GM23338 (cell line): ENCODE measurements at regions not wholly inside any gene's neighbourhood (a gene's known extent, or its start where the extent isn't known, plus 50 kb on each side); places are given as distances from the start of the nearest gene placed in this dataset.

Experiments used
- ATAC-seq: fragments of 200-7000 bp; cut with Tn5 transposase; 3 replicates; pipeline ENCODE4 v1.9.1; 2020
- DNase-seq: peaks from one replicate; pipeline ENCODE4 v3.0.0-alpha.2; 2015; ENCODE audit warnings: low spot score
- H2AFZ ChIP-seq: fragments of 200-600 bp; sonication (generic); 2 replicates; pipeline ENCODE4 v1.8.0; 2016; ENCODE audit warnings: antibody characterized with exemption, mild to moderate bottlenecking, moderate library complexity
- H3F3A ChIP-seq: fragments of 200-600 bp; sonication (generic); replicated peaks from 2 replicates; pipeline ENCODE4 v1.8.0; 2017; ENCODE audit warnings: antibody characterized with exemption, mixed run types, low read depth
- H3K27ac ChIP-seq: fragments of 200-600 bp; sonication (generic); 2 replicates; pipeline ENCODE4 v1.6.1; 2016; ENCODE audit warnings: low read depth
- H3K27me3 ChIP-seq: fragments of 200-600 bp; sonication (generic); 2 replicates; pipeline ENCODE4 v1.8.0; 2016; ENCODE audit warnings: mild to moderate bottlenecking, mixed run types, moderate library complexity; ENCODE audit not compliant: insufficient read depth
- H3K36me3 ChIP-seq: fragments of 200-600 bp; sonication (generic); 2 replicates; pipeline ENCODE4 v1.8.0; 2016; ENCODE audit warnings: mild to moderate bottlenecking; ENCODE audit not compliant: insufficient read depth
- H3K4me1 ChIP-seq: fragments of 200-600 bp; sonication (generic); 2 replicates; pipeline ENCODE4 v1.8.0; 2016; ENCODE audit warnings: mild to moderate bottlenecking, moderate library complexity; ENCODE audit not compliant: insufficient read depth
- H3K4me2 ChIP-seq: fragments of 200-600 bp; sonication (generic); 2 replicates; pipeline ENCODE4 v1.7.1; 2017; ENCODE audit warnings: mixed run types
- H3K4me3 ChIP-seq: fragments of 200-600 bp; sonication (generic); 2 replicates; pipeline ENCODE4 v1.6.1; 2016; ENCODE audit warnings: mixed run types
- H3K79me2 ChIP-seq: fragments of 200-600 bp; sonication (generic); replicated peaks from 2 replicates; pipeline ENCODE4 v1.8.0; 2017; ENCODE audit warnings: mild to moderate bottlenecking; ENCODE audit not compliant: insufficient read depth
- H3K9me2 ChIP-seq: fragments of 200-600 bp; sonication (generic); 2 replicates; pipeline ENCODE4 v1.8.0; 2017; ENCODE audit not compliant: insufficient read depth
- H4K20me1 ChIP-seq: fragments of 200-600 bp; sonication (generic); replicated peaks from 2 replicates; pipeline ENCODE4 v1.8.0; 2017; ENCODE audit warnings: mild to moderate bottlenecking; ENCODE audit not compliant: insufficient read depth
- H3K27ac Mint-ChIP-seq: 2 replicates; pipeline ENCODE4 v1.8.0; 2020; ENCODE audit warnings: inconsistent platforms, mild to moderate bottlenecking, moderate library complexity, mixed read lengths
- H3K27me3 Mint-ChIP-seq: 3 replicates; pipeline ENCODE4 v1.8.0; 2022; ENCODE audit warnings: low read depth, mild to moderate bottlenecking, moderate library complexity, mixed read lengths, inconsistent platforms; ENCODE audit not compliant: insufficient read depth, poor library complexity
- H3K36me3 Mint-ChIP-seq: 3 replicates; pipeline ENCODE4 v1.8.0; 2021; ENCODE audit warnings: low read depth, mild to moderate bottlenecking, inconsistent platforms, moderate library complexity, mixed read lengths
- H3K4me1 Mint-ChIP-seq: 3 replicates; pipeline ENCODE4 v1.8.0; 2020; ENCODE audit warnings: mild to moderate bottlenecking, inconsistent platforms, mixed read lengths
- H3K4me3 Mint-ChIP-seq: 3 replicates; pipeline ENCODE4 v1.8.0; 2021; ENCODE audit warnings: moderate library complexity, mild to moderate bottlenecking, inconsistent platforms, mixed read lengths
- H3K9me3 Mint-ChIP-seq: 3 replicates; pipeline ENCODE4 v1.8.0; 2020; ENCODE audit warnings: moderate library complexity, mild to moderate bottlenecking, inconsistent platforms, mixed read lengths
- CREB1 ChIP-seq: fragments of 250-450 bp; sonication (Bioruptor Pico); IDR thresholded peaks from 2 replicates; pipeline ENCODE4 v1.5.0; 2020; ENCODE audit warnings: low read depth, mild to moderate bottlenecking, moderate library complexity
- EZH2 ChIP-seq: fragments of 200-600 bp; sonication (generic); IDR thresholded peaks from one replicate; pipeline ENCODE4 v1.8.0; 2017; ENCODE audit warnings: antibody characterized with exemption, mild to moderate bottlenecking, low read depth; ENCODE audit not compliant: unreplicated experiment
- EZH2phosphoT487 ChIP-seq: fragments of 200-600 bp; sonication (generic); IDR thresholded peaks from one replicate; pipeline ENCODE4 v1.8.1; 2018; ENCODE audit warnings: antibody characterized with exemption; ENCODE audit not compliant: unreplicated experiment
- JUNB ChIP-seq: IDR thresholded peaks from one replicate; pipeline ENCODE4 v1.6.1; 2016; ENCODE audit warnings: antibody characterized with exemption; ENCODE audit not compliant: unreplicated experiment
- NANOG ChIP-seq: IDR thresholded peaks from 2 replicates; pipeline ENCODE4 v1.6.1; 2016; ENCODE audit warnings: antibody characterized with exemption, borderline replicate concordance
- POLR2AphosphoS5 ChIP-seq: IDR thresholded peaks from 2 replicates; pipeline ENCODE4 v1.6.1; 2016; ENCODE audit warnings: antibody characterized with exemption, low read depth
- STAT1 ChIP-seq: IDR thresholded peaks from one replicate; pipeline ENCODE4 v1.6.1; 2016; ENCODE audit warnings: antibody characterized with exemption; ENCODE audit not compliant: unreplicated experiment
- ZNF114 ChIP-seq: fragments of 250-450 bp; sonication (Bioruptor Pico); IDR thresholded peaks from 2 replicates; pipeline ENCODE4 v1.5.0; 2020; ENCODE audit warnings: mild to moderate bottlenecking, moderate library complexity
- ZNF331 ChIP-seq: fragments of 250-450 bp; sonication (Bioruptor Pico); IDR thresholded peaks from 2 replicates; pipeline ENCODE4 v1.5.0; 2020; ENCODE audit warnings: low read depth, mild to moderate bottlenecking, moderate library complexity
- TF ChIP-seq, protein P1 (sequence below): IDR thresholded peaks from 2 replicates; pipeline ENCODE4 v1.6.1; 2016; ENCODE audit warnings: antibody characterized with exemption
- TF ChIP-seq, protein P2 (sequence below): fragments of 250-450 bp; sonication (Bioruptor Pico); IDR thresholded peaks from 2 replicates; pipeline ENCODE4 v1.5.0; 2020; ENCODE audit warnings: mild to moderate bottlenecking, moderate library complexity
- TF ChIP-seq, protein P3 (sequence below), 2 experiments: fragments of 200-600 bp in 1 of 2; sonication (generic) in 1 of 2; conservative IDR thresholded peaks; 2 replicates each; pipeline versions ENCODE4 v1.5.1 to v1.6.1; 2016 to 2017; ENCODE audit warnings: antibody characterized with exemption in 2 of 2, low read depth in 2 of 2, mild to moderate bottlenecking in 2 of 2, moderate library complexity in 1 of 2
- TF ChIP-seq, protein P4 (sequence below): IDR thresholded peaks from one replicate; pipeline ENCODE4 v1.6.1; 2018; ENCODE audit warnings: antibody characterized with exemption; ENCODE audit not compliant: unreplicated experiment

GRCh38 chr22:27204817-27205216, 547.4 kb downstream of the MIAT start:
- Histone ChIP-seq H3K9me2 (peaks cover 7% of the 10 kb centered on the region; the same call in 1 of the 2 replicates), H3K4me3 (no peak overlapping the region), H3K79me2 (no peaks in the 10 kb centered on the region), H2AFZ (no peak overlapping the region), H4K20me1 (no peaks in the 10 kb centered on the region), H3K4me1 (peaks cover 17% of the 10 kb centered on the region), H3K27me3 (no peaks in the 10 kb centered on the region), H3K36me3 (no peaks in the 10 kb centered on the region), H3K27ac (no peak overlapping the region), H3F3A (no peaks in the 10 kb centered on the region), H3K4me2 (no peak overlapping the region)
- DNase-seq (no peak), ATAC-seq (no peak)
- Mint-ChIP-seq H3K4me1 (peaks cover 24% of the 10 kb centered on the region), H3K9me3 (no peaks in the 10 kb centered on the region), H3K27me3 (peaks cover 4% of the 10 kb centered on the region), H3K4me3 (no peak overlapping the region), H3K27ac (no peak overlapping the region), H3K36me3 (no peaks in the 10 kb centered on the region)
- TF ChIP-seq STAT1 (no peak), EZH2phosphoT487 (no peak), ZNF114 (CRISPR knock-in tag) (no peak), POLR2AphosphoS5 (no peak), EZH2 (no peak), JUNB (no peak), NANOG (no peak), ZNF331 (no peak), CREB1 (CRISPR knock-in tag) (no peak)
- TF ChIP-seq, protein P1, sequence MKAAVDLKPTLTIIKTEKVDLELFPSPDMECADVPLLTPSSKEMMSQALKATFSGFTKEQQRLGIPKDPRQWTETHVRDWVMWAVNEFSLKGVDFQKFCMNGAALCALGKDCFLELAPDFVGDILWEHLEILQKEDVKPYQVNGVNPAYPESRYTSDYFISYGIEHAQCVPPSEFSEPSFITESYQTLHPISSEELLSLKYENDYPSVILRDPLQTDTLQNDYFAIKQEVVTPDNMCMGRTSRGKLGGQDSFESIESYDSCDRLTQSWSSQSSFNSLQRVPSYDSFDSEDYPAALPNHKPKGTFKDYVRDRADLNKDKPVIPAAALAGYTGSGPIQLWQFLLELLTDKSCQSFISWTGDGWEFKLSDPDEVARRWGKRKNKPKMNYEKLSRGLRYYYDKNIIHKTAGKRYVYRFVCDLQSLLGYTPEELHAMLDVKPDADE = no peak
- TF ChIP-seq, protein P2, sequence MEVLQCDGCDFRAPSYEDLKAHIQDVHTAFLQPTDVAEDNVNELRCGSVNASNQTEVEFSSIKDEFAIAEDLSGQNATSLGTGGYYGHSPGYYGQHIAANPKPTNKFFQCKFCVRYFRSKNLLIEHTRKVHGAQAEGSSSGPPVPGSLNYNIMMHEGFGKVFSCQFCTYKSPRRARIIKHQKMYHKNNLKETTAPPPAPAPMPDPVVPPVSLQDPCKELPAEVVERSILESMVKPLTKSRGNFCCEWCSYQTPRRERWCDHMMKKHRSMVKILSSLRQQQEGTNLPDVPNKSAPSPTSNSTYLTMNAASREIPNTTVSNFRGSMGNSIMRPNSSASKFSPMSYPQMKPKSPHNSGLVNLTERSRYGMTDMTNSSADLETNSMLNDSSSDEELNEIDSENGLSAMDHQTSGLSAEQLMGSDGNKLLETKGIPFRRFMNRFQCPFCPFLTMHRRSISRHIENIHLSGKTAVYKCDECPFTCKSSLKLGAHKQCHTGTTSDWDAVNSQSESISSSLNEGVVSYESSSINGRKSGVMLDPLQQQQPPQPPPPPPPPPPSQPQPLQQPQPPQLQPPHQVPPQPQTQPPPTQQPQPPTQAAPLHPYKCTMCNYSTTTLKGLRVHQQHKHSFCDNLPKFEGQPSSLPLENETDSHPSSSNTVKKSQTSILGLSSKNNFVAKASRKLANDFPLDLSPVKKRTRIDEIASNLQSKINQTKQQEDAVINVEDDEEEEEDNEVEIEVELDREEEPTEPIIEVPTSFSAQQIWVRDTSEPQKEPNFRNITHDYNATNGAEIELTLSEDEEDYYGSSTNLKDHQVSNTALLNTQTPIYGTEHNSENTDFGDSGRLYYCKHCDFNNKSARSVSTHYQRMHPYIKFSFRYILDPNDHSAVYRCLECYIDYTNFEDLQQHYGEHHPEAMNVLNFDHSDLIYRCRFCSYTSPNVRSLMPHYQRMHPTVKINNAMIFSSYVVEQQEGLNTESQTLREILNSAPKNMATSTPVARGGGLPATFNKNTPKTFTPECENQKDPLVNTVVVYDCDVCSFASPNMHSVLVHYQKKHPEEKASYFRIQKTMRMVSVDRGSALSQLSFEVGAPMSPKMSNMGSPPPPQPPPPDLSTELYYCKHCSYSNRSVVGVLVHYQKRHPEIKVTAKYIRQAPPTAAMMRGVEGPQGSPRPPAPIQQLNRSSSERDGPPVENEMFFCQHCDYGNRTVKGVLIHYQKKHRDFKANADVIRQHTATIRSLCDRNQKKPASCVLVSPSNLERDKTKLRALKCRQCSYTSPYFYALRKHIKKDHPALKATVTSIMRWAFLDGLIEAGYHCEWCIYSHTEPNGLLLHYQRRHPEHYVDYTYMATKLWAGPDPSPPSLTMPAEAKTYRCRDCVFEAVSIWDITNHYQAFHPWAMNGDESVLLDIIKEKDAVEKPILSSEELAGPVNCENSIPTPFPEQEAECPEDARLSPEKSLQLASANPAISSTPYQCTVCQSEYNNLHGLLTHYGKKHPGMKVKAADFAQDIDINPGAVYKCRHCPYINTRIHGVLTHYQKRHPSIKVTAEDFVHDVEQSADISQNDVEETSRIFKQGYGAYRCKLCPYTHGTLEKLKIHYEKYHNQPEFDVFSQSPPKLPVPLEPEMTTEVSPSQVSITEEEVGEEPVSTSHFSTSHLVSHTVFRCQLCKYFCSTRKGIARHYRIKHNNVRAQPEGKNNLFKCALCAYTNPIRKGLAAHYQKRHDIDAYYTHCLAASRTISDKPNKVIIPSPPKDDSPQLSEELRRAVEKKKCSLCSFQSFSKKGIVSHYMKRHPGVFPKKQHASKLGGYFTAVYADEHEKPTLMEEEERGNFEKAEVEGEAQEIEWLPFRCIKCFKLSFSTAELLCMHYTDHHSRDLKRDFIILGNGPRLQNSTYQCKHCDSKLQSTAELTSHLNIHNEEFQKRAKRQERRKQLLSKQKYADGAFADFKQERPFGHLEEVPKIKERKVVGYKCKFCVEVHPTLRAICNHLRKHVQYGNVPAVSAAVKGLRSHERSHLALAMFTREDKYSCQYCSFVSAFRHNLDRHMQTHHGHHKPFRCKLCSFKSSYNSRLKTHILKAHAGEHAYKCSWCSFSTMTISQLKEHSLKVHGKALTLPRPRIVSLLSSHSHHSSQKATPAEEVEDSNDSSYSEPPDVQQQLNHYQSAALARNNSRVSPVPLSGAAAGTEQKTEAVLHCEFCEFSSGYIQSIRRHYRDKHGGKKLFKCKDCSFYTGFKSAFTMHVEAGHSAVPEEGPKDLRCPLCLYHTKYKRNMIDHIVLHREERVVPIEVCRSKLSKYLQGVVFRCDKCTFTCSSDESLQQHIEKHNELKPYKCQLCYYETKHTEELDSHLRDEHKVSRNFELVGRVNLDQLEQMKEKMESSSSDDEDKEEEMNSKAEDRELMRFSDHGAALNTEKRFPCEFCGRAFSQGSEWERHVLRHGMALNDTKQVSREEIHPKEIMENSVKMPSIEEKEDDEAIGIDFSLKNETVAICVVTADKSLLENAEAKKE (CRISPR knock-in tag) = no peak
- TF ChIP-seq, protein P3, sequence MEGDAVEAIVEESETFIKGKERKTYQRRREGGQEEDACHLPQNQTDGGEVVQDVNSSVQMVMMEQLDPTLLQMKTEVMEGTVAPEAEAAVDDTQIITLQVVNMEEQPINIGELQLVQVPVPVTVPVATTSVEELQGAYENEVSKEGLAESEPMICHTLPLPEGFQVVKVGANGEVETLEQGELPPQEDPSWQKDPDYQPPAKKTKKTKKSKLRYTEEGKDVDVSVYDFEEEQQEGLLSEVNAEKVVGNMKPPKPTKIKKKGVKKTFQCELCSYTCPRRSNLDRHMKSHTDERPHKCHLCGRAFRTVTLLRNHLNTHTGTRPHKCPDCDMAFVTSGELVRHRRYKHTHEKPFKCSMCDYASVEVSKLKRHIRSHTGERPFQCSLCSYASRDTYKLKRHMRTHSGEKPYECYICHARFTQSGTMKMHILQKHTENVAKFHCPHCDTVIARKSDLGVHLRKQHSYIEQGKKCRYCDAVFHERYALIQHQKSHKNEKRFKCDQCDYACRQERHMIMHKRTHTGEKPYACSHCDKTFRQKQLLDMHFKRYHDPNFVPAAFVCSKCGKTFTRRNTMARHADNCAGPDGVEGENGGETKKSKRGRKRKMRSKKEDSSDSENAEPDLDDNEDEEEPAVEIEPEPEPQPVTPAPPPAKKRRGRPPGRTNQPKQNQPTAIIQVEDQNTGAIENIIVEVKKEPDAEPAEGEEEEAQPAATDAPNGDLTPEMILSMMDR (conservative IDR thresholded peaks at IDR 0.05; ENCODE audit: low read depth in 2 of 2) = no peak
- TF ChIP-seq, protein P4, sequence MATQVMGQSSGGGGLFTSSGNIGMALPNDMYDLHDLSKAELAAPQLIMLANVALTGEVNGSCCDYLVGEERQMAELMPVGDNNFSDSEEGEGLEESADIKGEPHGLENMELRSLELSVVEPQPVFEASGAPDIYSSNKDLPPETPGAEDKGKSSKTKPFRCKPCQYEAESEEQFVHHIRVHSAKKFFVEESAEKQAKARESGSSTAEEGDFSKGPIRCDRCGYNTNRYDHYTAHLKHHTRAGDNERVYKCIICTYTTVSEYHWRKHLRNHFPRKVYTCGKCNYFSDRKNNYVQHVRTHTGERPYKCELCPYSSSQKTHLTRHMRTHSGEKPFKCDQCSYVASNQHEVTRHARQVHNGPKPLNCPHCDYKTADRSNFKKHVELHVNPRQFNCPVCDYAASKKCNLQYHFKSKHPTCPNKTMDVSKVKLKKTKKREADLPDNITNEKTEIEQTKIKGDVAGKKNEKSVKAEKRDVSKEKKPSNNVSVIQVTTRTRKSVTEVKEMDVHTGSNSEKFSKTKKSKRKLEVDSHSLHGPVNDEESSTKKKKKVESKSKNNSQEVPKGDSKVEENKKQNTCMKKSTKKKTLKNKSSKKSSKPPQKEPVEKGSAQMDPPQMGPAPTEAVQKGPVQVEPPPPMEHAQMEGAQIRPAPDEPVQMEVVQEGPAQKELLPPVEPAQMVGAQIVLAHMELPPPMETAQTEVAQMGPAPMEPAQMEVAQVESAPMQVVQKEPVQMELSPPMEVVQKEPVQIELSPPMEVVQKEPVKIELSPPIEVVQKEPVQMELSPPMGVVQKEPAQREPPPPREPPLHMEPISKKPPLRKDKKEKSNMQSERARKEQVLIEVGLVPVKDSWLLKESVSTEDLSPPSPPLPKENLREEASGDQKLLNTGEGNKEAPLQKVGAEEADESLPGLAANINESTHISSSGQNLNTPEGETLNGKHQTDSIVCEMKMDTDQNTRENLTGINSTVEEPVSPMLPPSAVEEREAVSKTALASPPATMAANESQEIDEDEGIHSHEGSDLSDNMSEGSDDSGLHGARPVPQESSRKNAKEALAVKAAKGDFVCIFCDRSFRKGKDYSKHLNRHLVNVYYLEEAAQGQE = no peak
